ENCODE measurements at regions not wholly inside any gene's neighbourhood (a gene's known extent, or its start where the extent isn't known, plus 50 kb on each side); places are given as distances from the start of the nearest gene placed in this dataset.
A peak's percentile ranks its signal among the peaks of the same experiment; 100 is the strongest.
"Not testable (repeated sequence)": the region's sequence is repeated elsewhere in the genome, so short reads cannot be mapped to it uniquely, and the experiment has no call there.

DNA sequence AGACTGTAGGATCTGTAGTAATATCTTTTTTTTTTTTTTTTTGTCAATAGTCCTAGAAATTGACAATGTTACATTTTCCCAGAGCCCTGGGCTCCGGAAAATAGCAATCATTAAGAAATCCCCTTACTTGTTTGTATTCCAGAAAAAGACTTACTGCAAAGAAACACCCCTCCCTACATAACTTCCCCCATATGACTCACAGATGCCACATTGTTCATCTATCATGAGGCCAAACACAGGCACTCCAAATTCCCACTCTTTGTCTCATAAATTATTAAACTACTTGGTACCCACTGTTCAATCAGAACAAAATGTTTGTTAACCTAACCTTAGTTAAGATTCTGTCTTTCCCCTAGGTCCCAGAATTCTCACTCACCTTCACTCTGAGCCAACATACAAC, 53.5 kb downstream of the TEX51 start:
- DNase-seq (ENCODE audit: low read depth): no peak

DNA sequence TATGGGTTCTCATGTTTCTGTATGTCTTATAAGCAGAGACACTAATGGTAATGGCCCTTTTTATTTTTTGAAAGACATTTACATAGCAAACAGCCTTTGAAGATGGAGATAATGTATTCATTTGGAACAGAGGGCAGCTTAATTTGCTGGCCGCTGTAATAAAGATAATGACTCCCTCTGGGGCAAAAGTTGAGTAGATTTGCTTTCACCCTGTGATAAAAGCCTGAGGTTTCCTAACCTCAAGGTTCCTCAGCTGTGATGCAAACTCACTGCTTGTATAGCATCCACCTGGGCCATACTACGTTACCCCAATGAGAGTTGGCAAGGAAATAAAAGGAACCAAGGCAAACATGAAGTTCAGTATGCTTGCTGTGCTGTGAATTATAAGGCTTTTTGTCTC, 54.8 kb downstream of the TEX51 start:
- DNase-seq (ENCODE audit: low read depth): no peak

DNA sequence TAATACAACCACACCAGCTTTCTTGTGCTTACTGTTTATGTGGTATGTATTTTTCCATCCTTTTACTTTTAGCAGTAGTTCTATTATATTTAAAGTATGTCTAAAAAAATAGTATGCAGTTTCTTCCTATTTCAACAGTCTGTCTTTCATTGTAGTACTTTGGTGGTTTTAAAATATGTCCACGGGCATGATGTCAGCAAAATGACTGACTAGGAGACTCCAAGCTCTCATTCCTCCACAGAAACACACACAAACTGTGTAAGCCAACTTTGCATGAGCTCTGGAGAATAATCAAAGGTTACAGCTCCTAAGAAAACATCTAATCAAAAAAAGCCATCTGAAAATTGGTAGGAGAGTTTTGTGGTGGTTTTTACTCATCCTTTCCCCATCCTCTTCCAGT, 56.1 kb downstream of the TEX51 start:
- no peak for DNase-seq (ENCODE audit: low read depth)

DNA sequence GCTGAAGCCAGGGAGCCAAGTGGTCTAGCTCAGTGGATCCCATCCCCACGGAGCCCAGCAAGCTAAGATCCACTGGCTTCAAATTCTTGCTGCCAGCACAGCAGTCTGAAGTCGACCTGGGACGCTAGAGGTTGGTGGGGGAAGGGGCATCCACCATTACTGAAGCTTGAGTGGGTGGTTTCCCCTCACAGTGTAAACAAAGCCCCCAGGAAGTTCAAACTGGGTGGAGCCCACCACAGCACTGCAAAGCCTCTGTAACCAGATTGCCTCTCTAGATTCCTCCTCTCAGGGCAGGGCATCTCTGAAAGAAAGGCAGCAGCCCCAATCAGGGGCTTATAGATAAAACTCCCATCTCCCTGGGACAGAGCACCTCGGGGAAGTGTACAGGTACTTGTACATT, 58.1 kb downstream of the TEX51 start:
- not testable (repeated sequence) for DNase-seq (ENCODE audit: low read depth)

DNA sequence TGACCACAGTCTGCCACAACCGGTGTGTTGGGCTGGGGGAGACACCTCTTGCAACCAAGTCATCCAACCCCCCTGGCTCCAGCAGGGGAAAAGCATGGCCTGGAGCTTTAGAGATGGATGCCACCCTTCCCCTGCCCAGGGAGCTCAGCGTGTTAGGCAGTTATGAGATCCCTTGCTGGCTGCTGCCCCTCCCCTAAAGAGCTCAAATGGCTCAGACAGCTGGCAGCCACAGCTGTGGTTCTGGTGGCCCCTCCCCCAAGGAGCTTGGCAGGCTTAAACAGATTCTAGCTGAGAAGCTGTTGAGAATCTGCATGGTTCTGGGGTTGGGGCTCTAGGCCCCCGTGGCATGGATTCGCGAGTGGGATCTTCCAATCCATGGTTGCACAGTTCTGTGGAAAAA, 64.7 kb downstream of the TEX51 start:
- no peak for DNase-seq (ENCODE audit: low read depth)

DNA sequence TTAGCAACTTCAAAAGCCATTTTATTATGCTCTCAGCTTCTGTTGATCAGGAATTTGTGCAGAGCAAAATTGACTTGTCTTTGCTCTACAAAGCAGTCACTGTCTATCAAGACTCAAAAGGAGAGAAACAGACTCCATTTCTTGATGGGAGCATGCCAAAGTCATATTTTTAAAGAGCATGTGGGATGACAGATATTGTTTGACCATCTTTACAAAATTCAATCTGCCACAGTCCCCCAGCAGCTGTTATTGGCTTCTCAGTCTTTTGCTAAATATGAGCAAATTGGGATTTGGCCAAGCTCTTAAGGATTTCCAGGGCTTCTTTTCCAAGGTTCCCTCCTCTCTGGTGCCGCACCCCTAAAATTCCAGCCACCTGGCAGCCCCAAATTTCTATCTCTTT, 67.9 kb downstream of the TEX51 start:
- DNase-seq (ENCODE audit: low read depth): no peak

DNA sequence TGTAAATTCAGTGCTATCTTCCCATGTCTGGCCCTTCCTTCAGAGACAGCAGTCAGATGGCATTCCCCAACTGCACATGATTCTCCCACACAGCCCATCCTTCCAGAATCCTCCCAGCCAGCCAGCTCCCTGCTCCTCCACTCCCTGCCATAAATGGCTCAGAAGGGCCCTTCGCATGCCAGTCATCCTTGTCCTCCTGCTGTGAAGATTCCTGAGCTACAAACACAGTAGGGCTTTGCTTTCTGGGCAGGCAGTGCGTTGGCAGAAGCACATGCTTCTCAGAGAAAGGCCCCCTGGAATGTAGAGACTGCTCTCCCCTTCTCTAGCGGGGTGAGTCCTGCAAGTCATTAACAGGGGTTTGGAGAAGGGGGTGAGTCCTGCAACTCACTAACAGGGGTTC, 71.9 kb downstream of the TEX51 start:
- no peak for DNase-seq (ENCODE audit: low read depth)

DNA sequence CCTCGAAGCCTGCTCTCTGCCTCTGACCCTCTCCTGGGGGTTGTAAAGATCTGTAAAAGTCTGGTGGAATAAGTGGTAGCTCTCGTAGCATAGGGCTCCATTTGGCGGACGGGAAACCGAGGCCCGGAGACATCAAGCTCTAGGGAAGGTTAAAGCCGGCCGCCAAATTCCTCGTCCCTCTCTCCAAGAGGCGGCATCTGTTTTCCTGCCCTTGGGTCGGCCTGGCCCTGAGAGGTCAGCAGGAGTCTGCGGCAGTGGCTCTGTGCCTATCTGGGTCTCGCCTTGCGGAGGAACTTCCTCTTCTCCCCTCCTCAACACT, 72.4 kb downstream of the TEX51 start:
- DNase-seq (ENCODE audit: low read depth): no peak

DNA sequence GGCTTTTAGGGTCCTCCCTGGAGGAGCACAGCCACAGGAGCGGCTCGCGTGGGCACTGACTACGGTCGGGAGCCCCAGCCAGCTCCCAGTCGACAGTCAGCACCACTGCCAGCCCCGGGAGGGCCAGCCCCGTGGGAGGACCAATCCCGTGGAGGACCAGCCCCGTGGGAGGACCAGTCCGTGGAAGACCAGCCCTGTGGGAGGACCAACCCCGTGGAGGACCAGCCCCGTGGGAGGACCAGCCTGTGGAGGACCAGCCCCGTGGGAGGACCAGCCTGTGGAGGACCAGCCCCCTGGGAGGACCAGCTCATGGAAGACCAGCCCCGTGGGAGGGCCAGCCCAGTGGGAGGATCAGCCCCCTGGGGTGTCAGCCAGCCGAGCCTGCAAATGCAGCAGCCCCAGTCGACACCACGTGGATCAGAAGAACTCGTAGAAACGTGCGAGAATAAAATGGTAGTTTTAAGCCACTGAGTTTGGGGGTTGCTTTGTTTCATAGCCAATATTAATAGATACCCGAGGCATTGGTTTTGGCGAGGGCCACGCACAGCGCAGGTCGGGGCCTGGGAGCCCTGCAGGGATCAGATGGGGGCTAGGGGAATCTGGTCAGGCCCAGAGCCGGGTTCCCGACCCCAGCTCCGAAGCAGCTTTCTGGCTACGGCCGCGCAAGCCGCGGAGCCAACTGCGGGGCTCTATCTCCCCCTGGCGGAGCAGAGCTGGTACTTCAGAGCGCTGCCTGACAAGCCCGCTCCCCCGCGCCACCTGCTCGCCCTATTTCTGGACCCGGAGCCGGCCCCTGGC, 73.0 kb downstream of the TEX51 start:
- peak; percentile 51 for DNase-seq (ENCODE audit: low read depth)

DNA sequence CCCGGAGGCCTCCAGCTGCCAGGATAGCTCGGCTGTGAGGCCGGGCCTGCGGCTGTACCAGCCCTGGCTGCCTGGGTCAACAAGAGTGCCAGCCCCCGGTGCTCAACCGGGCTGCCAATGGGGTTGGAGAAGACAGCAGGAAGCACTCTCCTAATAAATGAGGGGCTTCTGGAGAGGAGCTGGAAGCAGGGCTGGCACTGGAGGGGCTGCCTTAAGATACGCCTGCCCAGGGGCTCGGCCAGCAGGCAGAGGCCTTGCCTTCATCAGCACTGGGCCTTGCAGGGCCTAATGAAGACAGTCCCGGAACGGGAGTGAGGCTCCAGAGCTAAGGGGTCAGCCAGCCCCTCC, 73.6 kb downstream of the TEX51 start:
- DNase-seq (ENCODE audit: low read depth): no peak

DNA sequence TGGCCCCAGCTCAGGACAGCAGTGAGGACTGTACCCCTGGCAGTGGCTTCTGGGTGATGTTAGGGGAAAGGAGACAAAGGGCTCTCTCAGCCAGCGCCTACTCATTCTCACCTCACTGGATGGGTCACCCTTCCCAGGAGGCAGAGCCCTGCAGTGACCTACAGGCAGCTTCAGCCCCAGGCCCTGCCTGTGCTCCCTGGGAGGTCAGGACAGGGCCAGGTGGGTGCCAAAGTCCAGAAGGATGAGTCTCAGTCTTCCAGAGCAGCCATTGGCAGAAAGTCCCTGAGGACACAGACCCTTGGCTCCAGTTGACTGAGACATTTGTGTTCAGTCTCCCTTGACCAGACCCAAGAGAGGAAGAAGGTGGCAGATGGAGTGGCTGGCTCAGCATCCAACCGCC, 75.1 kb downstream of the TEX51 start:
- DNase-seq (ENCODE audit: low read depth): no peak

DNA sequence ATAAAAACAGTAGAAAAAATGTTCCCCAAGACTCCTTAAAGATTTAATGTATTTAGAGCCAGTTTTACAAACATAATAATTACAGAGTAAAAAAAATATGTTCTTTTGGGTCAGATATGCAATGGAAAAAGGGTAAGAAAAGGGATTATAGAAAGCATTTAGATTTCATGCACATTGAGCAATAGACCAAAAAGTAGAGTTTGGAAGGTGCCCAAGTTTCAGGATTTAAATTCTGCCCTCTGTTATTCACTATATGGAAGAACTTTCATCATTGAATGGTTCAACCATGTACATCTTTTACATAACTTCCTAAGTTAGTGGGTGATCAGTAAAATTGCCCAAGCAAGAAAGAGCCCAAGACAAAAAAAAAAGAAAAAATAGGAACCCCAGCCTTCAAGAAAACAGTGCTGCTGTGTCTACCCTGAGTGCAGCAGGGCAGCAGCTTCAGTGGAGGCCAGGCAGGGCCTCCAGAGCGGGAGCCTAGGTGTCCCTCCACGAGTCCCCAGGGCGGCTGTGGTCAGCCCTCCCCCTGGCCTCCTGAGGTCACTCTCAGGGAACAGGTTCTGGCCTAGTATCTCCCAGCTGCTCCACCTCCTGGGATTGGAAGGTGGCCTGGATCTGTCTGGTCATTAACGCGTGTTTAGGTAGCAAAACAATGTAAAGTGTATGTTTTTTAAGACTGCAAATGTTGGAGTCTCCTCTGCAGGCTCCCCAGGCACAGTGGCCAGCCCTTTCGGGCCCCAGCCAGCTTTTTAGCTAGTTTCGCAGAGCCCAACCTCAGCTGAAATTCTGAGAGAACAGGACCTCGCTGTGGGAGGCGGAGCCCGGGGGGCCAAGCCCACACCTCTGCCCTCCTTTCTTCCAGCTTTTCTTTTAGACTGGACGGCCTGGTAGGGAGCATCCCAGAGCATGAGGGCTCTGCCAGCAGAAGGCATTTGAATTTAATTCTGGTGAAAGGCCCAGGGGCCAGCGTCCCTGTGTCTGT, 77.3 kb downstream of the TEX51 start:
- DNase-seq (ENCODE audit: low read depth): no peak

DNA sequence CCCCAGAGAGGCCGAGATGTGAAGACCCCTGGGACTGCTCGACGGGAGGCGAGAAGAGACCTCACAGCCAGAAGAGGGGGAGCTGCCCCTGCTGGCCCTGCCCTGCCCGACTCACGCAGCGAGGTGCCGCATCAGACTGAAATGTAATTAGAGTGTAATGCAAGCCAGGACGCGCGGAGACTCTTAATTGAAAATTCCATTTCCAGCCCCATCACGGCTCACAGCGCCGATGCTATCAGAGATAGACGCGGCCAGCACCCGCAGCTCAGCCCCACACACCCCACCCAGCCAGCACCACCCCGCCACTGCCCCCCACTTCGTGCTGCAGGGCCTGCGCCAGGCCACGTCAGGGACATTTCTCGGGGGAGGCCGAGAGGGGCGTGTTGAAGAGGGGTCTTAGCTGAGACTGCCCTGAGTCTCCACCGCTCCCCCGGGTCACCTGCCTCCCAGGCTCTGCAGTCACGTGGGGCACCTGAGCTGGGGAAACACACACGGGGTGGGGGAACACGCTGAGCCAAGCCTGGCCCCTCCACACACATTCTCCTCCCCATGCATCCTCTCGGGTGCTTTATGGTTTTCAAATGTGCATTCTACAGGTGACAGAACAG, 78.1 kb downstream of the TEX51 start:
- DNase-seq (ENCODE audit: low read depth): no peak

DNA sequence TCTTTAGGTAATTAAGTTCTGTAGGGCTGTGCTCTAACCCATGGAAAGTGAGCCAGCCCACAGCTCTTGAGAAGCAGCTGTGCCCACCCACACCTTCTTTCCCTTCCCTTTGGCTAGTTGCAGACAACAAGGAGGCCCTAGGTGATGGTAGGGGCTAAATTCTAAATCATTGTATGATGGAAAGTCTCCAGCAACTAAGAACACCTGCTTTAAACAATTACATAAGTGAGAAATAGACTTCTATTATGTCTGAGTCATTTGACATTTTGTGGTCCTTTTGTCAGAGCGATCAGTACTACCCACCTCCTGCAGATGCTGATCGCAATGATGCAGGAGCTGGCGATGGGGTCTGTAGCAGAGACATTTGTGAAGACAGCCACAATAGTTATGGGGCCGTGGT, 79.6 kb downstream of the TEX51 start:
- DNase-seq (ENCODE audit: low read depth): no peak

DNA sequence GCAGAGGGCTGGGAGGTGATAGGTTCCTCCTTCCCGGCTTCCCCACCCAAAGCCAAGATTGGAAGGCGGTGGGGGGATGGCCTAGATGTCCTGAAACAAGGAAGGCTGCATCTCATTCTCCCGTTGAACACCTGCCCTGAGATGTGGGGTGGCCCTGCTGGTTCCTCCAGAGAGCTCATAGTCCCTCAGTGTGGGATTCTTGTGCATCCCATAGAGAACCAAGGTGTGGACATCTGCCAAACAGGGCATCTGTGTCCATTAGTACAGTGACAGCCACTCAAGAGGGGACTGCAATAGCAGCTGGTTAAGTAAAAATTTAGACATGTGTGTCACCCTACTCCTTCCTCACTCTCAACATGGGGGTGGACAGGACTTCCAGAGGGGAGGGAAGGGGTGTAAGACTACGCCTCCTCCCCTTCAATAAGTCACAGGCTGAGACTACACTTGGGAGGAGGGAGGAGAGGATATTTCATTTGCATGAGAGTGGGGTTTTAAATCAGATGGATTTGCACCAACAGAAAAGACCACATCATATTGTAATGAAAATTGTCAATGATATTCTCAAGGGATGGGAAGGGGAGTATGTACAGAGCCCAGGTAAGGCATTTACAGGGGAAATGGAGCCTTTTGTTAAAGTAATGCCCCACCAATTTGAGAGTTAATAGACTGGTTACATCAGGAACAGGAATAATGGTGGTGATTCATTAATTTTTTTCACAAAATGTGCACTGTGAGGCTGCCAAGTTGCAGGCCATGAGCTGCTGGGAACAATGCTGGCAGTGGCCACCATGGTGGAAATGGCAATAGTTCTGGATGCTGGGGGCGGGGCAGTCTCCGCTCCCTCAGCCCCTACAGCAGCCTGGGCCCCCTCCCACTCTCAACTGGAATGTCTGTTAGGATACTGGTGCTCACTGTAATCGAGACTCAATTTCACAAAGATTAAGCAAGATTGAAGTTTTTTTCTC, 80.6 kb downstream of the TEX51 start:
- no peak for DNase-seq (ENCODE audit: low read depth)

DNA sequence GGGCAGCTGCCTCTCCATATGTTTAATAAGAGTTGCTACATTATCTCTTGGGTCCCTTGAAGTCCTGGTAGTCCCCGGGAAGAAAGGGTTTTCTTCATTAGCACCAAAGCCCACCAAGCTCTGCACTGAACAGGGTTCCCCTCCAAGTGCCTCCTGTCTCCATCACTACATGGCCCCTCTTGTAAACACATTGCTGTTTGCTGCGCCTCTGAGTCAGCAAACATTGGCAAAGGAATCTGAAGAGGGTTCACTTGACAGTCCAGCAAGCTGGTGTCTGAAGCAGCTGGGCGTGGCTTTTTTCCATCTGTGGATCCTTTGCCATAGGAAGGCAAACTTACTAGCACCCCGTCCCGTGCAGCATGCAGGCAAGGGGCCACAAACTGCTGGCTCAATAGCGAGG, 82.8 kb downstream of the TEX51 start:
- no peak for DNase-seq (ENCODE audit: low read depth)

DNA sequence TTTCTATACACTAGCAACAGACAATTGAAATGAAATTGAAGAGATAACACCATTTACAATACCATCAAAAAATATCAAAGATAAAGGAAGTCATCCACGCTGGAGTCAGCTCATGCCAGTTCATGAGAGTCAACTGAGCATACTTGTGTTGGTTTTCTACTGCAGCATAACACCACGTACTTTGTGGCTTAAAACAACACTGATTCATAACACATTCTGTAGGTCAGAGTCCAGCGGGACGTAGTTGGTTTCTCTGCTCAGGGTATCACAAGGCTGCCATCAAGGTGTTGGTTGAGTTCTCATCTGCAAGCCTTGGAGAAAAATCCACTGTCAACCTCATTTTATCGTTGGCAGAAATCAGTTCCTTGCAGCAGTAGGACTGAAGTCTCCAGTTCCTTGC, 84.2 kb downstream of the TEX51 start:
- no peak for DNase-seq (ENCODE audit: low read depth)

DNA sequence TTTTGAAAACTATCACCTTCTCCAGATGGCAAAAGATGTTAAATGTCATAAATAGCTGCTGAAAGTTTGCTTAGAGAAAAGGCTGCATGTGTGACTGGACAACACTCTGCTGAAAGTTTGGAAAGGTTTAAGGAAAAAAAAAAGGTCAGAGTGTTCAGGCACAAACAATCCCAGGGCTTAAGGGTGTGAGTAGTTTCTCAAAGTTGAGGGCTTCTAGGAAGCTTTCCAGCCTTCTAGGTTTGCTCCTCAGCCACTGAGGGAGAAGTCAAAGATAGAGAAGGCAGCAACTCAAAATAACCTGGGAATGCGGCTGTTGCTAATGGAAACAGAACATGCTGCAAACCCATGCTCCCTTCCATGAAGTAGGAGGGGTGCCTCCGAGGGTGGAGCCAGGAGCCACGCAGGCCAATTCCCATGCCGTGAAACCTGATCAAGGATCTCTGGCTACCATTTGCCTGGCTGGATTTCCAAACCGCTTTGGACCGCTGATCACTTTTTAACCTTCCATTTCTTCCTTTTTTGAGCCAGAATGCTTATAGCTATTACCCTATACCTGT, 88.0 kb downstream of the TEX51 start:
- DNase-seq (ENCODE audit: low read depth): no peak

DNA sequence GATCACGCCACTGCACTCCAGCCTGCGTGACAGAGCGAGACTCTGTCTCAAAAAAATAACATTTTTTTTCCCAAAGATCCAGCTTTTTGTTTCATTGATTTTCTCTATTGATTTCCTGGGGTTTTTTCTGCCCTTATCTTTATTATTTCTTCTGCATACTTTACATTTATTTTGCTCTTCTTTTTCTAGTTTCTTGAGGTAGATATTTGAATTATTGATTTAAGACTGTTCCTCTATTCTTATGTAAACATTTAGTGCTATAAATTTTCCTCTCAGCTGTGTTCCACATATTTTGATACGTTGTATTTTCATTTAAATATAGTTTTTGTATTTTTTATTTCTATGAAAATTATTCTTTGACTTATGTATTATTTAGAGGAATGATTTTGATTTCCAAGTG, 89.8 kb downstream of the TEX51 start:
- no peak for DNase-seq (ENCODE audit: low read depth)

DNA sequence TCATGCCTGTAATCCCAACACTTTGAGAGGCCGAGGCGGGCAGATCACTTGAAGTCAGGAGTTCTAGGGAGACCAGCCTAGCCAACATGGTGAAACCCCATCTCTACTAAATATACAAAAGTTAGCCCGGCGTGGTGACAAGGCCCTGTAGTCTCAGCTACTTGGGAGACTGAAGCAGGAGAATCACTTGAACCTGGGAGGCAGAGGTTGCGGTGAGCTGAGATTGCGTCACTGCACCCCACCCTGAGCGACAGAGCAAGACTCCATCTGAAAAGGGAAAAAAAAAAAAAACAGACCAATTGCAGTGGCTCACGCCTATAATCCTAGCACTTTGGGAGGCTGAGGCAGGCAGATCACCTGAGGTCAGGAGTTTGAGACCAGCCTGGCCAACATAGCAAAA, 90.4 kb downstream of the TEX51 start:
- not testable (repeated sequence) for DNase-seq (ENCODE audit: low read depth)

DNA sequence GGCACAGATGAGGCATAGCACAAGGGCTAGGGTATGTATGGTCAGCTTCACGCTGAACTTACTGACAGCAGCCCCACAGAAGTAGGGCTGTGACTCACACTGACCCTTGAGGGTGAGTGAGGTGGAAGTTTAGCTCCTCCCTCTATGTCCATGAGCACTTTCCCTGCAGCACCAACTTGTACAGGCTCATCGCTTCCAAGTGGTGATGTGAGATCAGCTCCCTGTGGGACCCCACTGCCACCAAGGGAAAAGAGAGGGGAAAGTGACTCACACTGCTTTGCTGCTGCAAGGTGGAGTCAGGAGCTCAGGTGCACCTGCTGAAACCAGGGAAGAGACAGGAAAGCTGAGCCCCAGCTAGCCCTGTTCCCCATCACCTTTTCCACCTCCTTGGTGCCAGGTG, 91.5 kb downstream of the TEX51 start:
- DNase-seq (ENCODE audit: low read depth): no peak
